H9 (cell line): ENCODE measurements at regions not wholly inside any gene's neighbourhood (a gene's known extent, or its start where the extent isn't known, plus 50 kb on each side); places are given as distances from the start of the nearest gene placed in this dataset.

ENCODE experiments used
- DNase-seq: peaks from one replicate; pipeline ENCODE4 v3.0.0-alpha.2; 2017
- H2AFZ ChIP-seq: one replicate; pipeline ENCODE4 v1.6.1; 2013; ENCODE audit warnings: mild to moderate bottlenecking, low read length, control low read depth, moderate library complexity
- H2AK5ac ChIP-seq: 2 replicates; pipeline ENCODE4 v1.6.1; 2013; ENCODE audit warnings: low read length, control low read depth, mixed read lengths; ENCODE audit not compliant: insufficient read length
- H2BK120ac ChIP-seq: one replicate; pipeline ENCODE4 v1.6.1; 2013; ENCODE audit warnings: low read depth, mild to moderate bottlenecking, low read length, control low read depth, inconsistent platforms; ENCODE audit not compliant: poor library complexity, severe bottlenecking
- H2BK12ac ChIP-seq: 2 replicates; pipeline ENCODE4 v1.6.1; 2013; ENCODE audit warnings: low read length, control low read depth, mixed read lengths, low read depth; ENCODE audit not compliant: insufficient read length
- H2BK15ac ChIP-seq: 2 replicates; pipeline ENCODE4 v1.6.1; 2013; ENCODE audit warnings: low read depth, low read length, control low read depth
- H2BK20ac ChIP-seq: one replicate; pipeline ENCODE4 v1.6.1; 2013; ENCODE audit warnings: low read depth, mild to moderate bottlenecking, low read length, control low read depth, inconsistent platforms; ENCODE audit not compliant: poor library complexity, severe bottlenecking
- H2BK5ac ChIP-seq: 2 replicates; pipeline ENCODE4 v1.6.1; 2013; ENCODE audit warnings: low read length, control low read depth, mixed read lengths; ENCODE audit not compliant: insufficient read length
- H3K14ac ChIP-seq: 2 replicates; pipeline ENCODE4 v1.6.1; 2013; ENCODE audit warnings: low read length, control low read depth; ENCODE audit not compliant: insufficient read depth
- H3K18ac ChIP-seq: 2 replicates; pipeline ENCODE4 v1.6.1; 2013; ENCODE audit warnings: low read depth, mild to moderate bottlenecking, mixed read lengths, low read length, control low read depth; ENCODE audit not compliant: insufficient read length
- H3K23ac ChIP-seq: 2 replicates; pipeline ENCODE4 v1.6.1; 2013; ENCODE audit warnings: low read length, control low read depth, mixed read lengths, low read depth; ENCODE audit not compliant: insufficient read length
- H3K23me2 ChIP-seq: 2 replicates; pipeline ENCODE4 v1.6.1; 2013; ENCODE audit warnings: low read depth, mild to moderate bottlenecking, mixed read lengths, low read length, control low read depth; ENCODE audit not compliant: insufficient read length, poor library complexity, severe bottlenecking
- H3K27ac ChIP-seq: 2 replicates; pipeline ENCODE4 v1.5.1; 2013; ENCODE audit warnings: low read length, control low read depth, mixed read lengths, low read depth; ENCODE audit not compliant: insufficient read length
- H3K27me3 ChIP-seq: 2 replicates; pipeline ENCODE4 v1.6.1; 2013; ENCODE audit warnings: low read length, control low read depth, inconsistent platforms; ENCODE audit not compliant: insufficient read depth
- H3K4ac ChIP-seq: 2 replicates; pipeline ENCODE4 v1.6.1; 2013; ENCODE audit warnings: low read depth, mild to moderate bottlenecking, control low read depth, inconsistent platforms, low read length, moderate library complexity
- H3K4me1 ChIP-seq: 2 replicates; pipeline ENCODE4 v1.6.1; 2013; ENCODE audit warnings: low read length, control low read depth, inconsistent platforms; ENCODE audit not compliant: insufficient read depth
- H3K4me2 ChIP-seq: 2 replicates; pipeline ENCODE4 v1.6.1; 2013; ENCODE audit warnings: low read length, control low read depth, mixed read lengths; ENCODE audit not compliant: insufficient read length, insufficient read depth
- H3K56ac ChIP-seq: 2 replicates; pipeline ENCODE4 v1.6.1; 2013; ENCODE audit warnings: low read depth, mild to moderate bottlenecking, mixed read lengths, low read length, control low read depth; ENCODE audit not compliant: insufficient read length
- H3K79me1 ChIP-seq: 2 replicates; pipeline ENCODE4 v1.6.1; 2013; ENCODE audit warnings: low read depth, mild to moderate bottlenecking, moderate library complexity, low read length, control low read depth, inconsistent platforms; ENCODE audit not compliant: insufficient read depth, poor library complexity, severe bottlenecking
- H3K79me2 ChIP-seq: 2 replicates; pipeline ENCODE4 v1.6.1; 2013; ENCODE audit warnings: low read length, control low read depth, inconsistent platforms; ENCODE audit not compliant: insufficient read depth
- H3K9ac ChIP-seq: 2 replicates; pipeline ENCODE4 v1.6.1; 2013; ENCODE audit warnings: low read length, control low read depth, mixed read lengths; ENCODE audit not compliant: insufficient read length; ENCODE audit errors: extremely low read depth
- H3K9me3 ChIP-seq: one replicate; pipeline ENCODE4 v1.6.1; 2013; ENCODE audit warnings: low read depth, low read length, inconsistent platforms; ENCODE audit not compliant: control insufficient read depth
- H3T11ph ChIP-seq: one replicate; pipeline ENCODE4 v1.6.1; 2013; ENCODE audit warnings: mild to moderate bottlenecking, low read length, control low read depth, inconsistent platforms
- H4K20me1 ChIP-seq: one replicate; pipeline ENCODE4 v1.6.1; 2013; ENCODE audit not compliant: control insufficient read depth, insufficient read length, insufficient read depth
- H4K5ac ChIP-seq: 2 replicates; pipeline ENCODE4 v1.6.1; 2013; ENCODE audit warnings: low read depth, mild to moderate bottlenecking, mixed read lengths, low read length, control low read depth; ENCODE audit not compliant: insufficient read length
- H4K8ac ChIP-seq: replicated peaks from 2 replicates; pipeline ENCODE4 v1.6.1; 2013; ENCODE audit warnings: low read length, control low read depth, mixed read lengths, low read depth; ENCODE audit not compliant: insufficient read length
- H4K91ac ChIP-seq: 2 replicates; pipeline ENCODE4 v1.6.1; 2013; ENCODE audit warnings: low read depth, mild to moderate bottlenecking, moderate library complexity, mixed read lengths, low read length, control low read depth; ENCODE audit not compliant: insufficient read length
- H3K27ac Mint-ChIP-seq, 3 experiments: 2 replicates in 2 of 3; 3 replicates in 1 of 3; pipeline ENCODE4 v1.8.0; 2020 to 2021; ENCODE audit warnings: mixed read lengths in 3 of 3, mild to moderate bottlenecking in 1 of 3, moderate library complexity in 1 of 3
- H3K27me3 Mint-ChIP-seq: 2 replicates; pipeline ENCODE4 v1.8.0; 2021; ENCODE audit warnings: low read depth, mild to moderate bottlenecking, moderate library complexity, mixed read lengths
- H3K36me3 Mint-ChIP-seq, 3 experiments: 2 replicates in 2 of 3; 3 replicates in 1 of 3; pipeline ENCODE4 v1.8.0; 2020 to 2021; ENCODE audit warnings: low read depth in 3 of 3, mixed read lengths in 3 of 3; ENCODE audit not compliant: insufficient read depth in 1 of 3
- H3K4me1 Mint-ChIP-seq, 2 experiments: 2 replicates each; pipeline ENCODE4 v1.8.0; 2020; ENCODE audit warnings: mixed read lengths in 2 of 2
- H3K4me3 Mint-ChIP-seq, 2 experiments: 2 replicates in 1 of 2; 3 replicates in 1 of 2; pipeline ENCODE4 v1.8.0; 2020 to 2021; ENCODE audit warnings: mild to moderate bottlenecking in 2 of 2, mixed read lengths in 2 of 2, moderate library complexity in 1 of 2
- H3K9me3 Mint-ChIP-seq, 2 experiments: 2 replicates in 1 of 2; 3 replicates in 1 of 2; pipeline ENCODE4 v1.8.0; 2020; ENCODE audit warnings: mild to moderate bottlenecking in 2 of 2, mixed read lengths in 2 of 2, moderate library complexity in 1 of 2
- CTCF ChIP-seq: fragments of 200-600 bp; sonication (generic); conservative IDR thresholded peaks from 3 replicates; pipeline ENCODE4 v1.8.0; 2021; ENCODE audit warnings: antibody characterized with exemption, mild to moderate bottlenecking
- WGBS: extraction: QIAGEN DNeasy Blood & Tissue Kit; methylation state at CpG from one replicate; pipeline ENCODE4 v1.1.7; 2013; ENCODE audit warnings: missing lambda C conversion rate, low lambda C conversion rate, mixed read lengths; ENCODE audit not compliant: insufficient read length; ENCODE audit errors: extremely low coverage; 5-methylcytosine and 5-hydroxymethylcytosine counted together

- Mint-ChIP-seq H3K27me3 (no peaks in the 10 kb centered on the region; the same call in 1 of the 2 replicates), H3K4me1 (peaks cover 36 to 46% of the 10 kb centered on the region in 2 experiments), H3K9me3 (0 out of 5 replicates have a peak, but pooled peaks cover 0 to 2% of the 10 kb centered on the region in 2 experiments), H3K4me3 (no peak overlapping the region), H3K36me3 (no peaks in the 10 kb centered on the region), H3K27ac (no peak overlapping the region)
- no peaks in the 10 kb centered on the region for H4K20me1 ChIP-seq
- no peak overlapping the region for H2AFZ ChIP-seq
- no peak overlapping the region for H2BK15ac ChIP-seq
- H3K4me1 ChIP-seq: no peaks in the 10 kb centered on the region; the same call in 1 of the 2 replicates
- no peak overlapping the region for H2BK20ac ChIP-seq
- no peak overlapping the region for H3K27ac ChIP-seq
- no peak overlapping the region for H2AK5ac ChIP-seq
- no peak overlapping the region for H3K18ac ChIP-seq
- no peak overlapping the region for H2BK5ac ChIP-seq
- no peaks in the 10 kb centered on the region for H3K79me2 ChIP-seq
- H3K14ac ChIP-seq: no peak overlapping the region
- no peak for DNase-seq
- H3K27me3 ChIP-seq: no peaks in the 10 kb centered on the region
- no peak overlapping the region for H2BK12ac ChIP-seq
- no peak overlapping the region for H3K9ac ChIP-seq
- no peak overlapping the region for H4K8ac ChIP-seq
- H2BK120ac ChIP-seq: no peak overlapping the region
- no CpG with 5 or more reads among the region's 6 CpGs for WGBS
- H4K5ac ChIP-seq: no peak overlapping the region
- no peaks in the 10 kb centered on the region for H3K9me3 ChIP-seq
- H3K79me1 ChIP-seq: no peaks in the 10 kb centered on the region
- no peak overlapping the region for H4K91ac ChIP-seq
- no peaks in the 10 kb centered on the region for H3K23me2 ChIP-seq
- no peak overlapping the region for H3K4ac ChIP-seq
- TF ChIP-seq CTCF: no peak
- H3K4me2 ChIP-seq: no peak overlapping the region
- H3K23ac ChIP-seq: no peak overlapping the region
- H3T11ph ChIP-seq: no peak overlapping the region
- no peak overlapping the region for H3K56ac ChIP-seq
Observed at GRCh38 chr19:20250627-20251026, 83.6 kb downstream of the ZNF486 start.
